SK-N-SH treated with all-trans-retinoic acid at 6 μM for 48 hours (cell line): ENCODE measurements at regions not wholly inside any gene's neighbourhood (a gene's known extent, or its start where the extent isn't known, plus 50 kb on each side); places are given as distances from the start of the nearest gene placed in this dataset.

ENCODE experiments used
- ATAC-seq: fragments of 200-7000 bp; cut with Tn5 transposase; 3 replicates; pipeline ENCODE4 v1.9.1; 2020; ENCODE audit warnings: mild to moderate bottlenecking, moderate library complexity
- ARNTL ChIP-seq: fragments of 450-650 bp; formaldehyde crosslinking; IDR thresholded peaks from 2 replicates; pipeline ENCODE4 v1.5.0; 2020; ENCODE audit warnings: low read depth, mild to moderate bottlenecking, moderate library complexity, borderline replicate concordance
- BACH2 ChIP-seq: fragments of 250-450 bp; sonication (Bioruptor Pico); IDR thresholded peaks from 2 replicates; pipeline ENCODE4 v1.9.0; 2021; ENCODE audit warnings: mild to moderate bottlenecking, borderline replicate concordance
- CREB5 ChIP-seq: fragments of 250-450 bp; sonication (Bioruptor Pico); IDR thresholded peaks from 2 replicates; pipeline ENCODE4 v1.5.1; 2020; ENCODE audit warnings: low read depth, mild to moderate bottlenecking, moderate library complexity
- CSDC2 ChIP-seq: fragments of 250-450 bp; sonication (Bioruptor Pico); IDR thresholded peaks from 2 replicates; pipeline ENCODE4 v1.5.0; 2020; ENCODE audit warnings: mild to moderate bottlenecking, moderate library complexity
- CSRNP3 ChIP-seq: fragments of 250-450 bp; sonication (Bioruptor Pico); IDR thresholded peaks from 2 replicates; pipeline ENCODE4 v1.5.1; 2021; ENCODE audit warnings: mild to moderate bottlenecking, moderate library complexity
- ESRRG ChIP-seq: fragments of 250-450 bp; sonication (Bioruptor Pico); IDR thresholded peaks from 2 replicates; pipeline ENCODE4 v1.6.1; 2021; ENCODE audit warnings: mild to moderate bottlenecking
- GLIS3 ChIP-seq: fragments of 250-450 bp; sonication (Bioruptor Pico); IDR thresholded peaks from 2 replicates; pipeline ENCODE4 v1.5.0; 2020; ENCODE audit warnings: mild to moderate bottlenecking, moderate library complexity
- ISL1 ChIP-seq: fragments of 250-450 bp; sonication (Bioruptor Pico); IDR thresholded peaks from 2 replicates; pipeline ENCODE4 v2.1.2; 2022; ENCODE audit warnings: mild to moderate bottlenecking, moderate library complexity
- PATZ1 ChIP-seq: fragments of 250-450 bp; sonication (Bioruptor Pico); IDR thresholded peaks from 2 replicates; pipeline ENCODE4 v1.8.0; 2020; ENCODE audit warnings: mild to moderate bottlenecking, moderate library complexity, borderline replicate concordance
- RARB ChIP-seq: fragments of 250-450 bp; sonication (Bioruptor Pico); IDR thresholded peaks from 2 replicates; pipeline ENCODE4 v1.8.0; 2021; ENCODE audit warnings: mild to moderate bottlenecking, moderate library complexity
- SNAI2 ChIP-seq: fragments of 250-450 bp; sonication (Bioruptor Pico); IDR thresholded peaks from 2 replicates; pipeline ENCODE4 v1.5.0; 2020; ENCODE audit warnings: mild to moderate bottlenecking, moderate library complexity
- TCF4 ChIP-seq: fragments of 250-450 bp; sonication (Bioruptor Pico); IDR thresholded peaks from 2 replicates; pipeline ENCODE4 v1.8.0; 2021; ENCODE audit warnings: mild to moderate bottlenecking, moderate library complexity, borderline replicate concordance
- TOX ChIP-seq: fragments of 250-450 bp; sonication (Bioruptor Pico); IDR thresholded peaks from 2 replicates; pipeline ENCODE4 v1.8.0; 2021; ENCODE audit warnings: mild to moderate bottlenecking, moderate library complexity, borderline replicate concordance
- TSHZ2 ChIP-seq: fragments of 250-450 bp; sonication (Bioruptor Pico); IDR thresholded peaks from 2 replicates; pipeline ENCODE4 v1.5.0; 2020; ENCODE audit warnings: mild to moderate bottlenecking, moderate library complexity
- ZC3H10 ChIP-seq: fragments of 250-450 bp; sonication (Bioruptor Pico); IDR thresholded peaks from 2 replicates; pipeline ENCODE4 v1.5.1; 2021; ENCODE audit warnings: mild to moderate bottlenecking, moderate library complexity
- ZFP3 ChIP-seq: fragments of 250-450 bp; sonication (Bioruptor Pico); IDR thresholded peaks from 2 replicates; pipeline ENCODE4 v1.5.0; 2020; ENCODE audit warnings: mild to moderate bottlenecking, moderate library complexity
- ZFP30 ChIP-seq: fragments of 450-650 bp; formaldehyde crosslinking; IDR thresholded peaks from 2 replicates; pipeline ENCODE4 v1.5.0; 2022; ENCODE audit warnings: mild to moderate bottlenecking, moderate library complexity
- ZNF565 ChIP-seq: fragments of 450-650 bp; formaldehyde crosslinking; conservative IDR thresholded peaks from 2 replicates; pipeline ENCODE4 v1.5.0; 2020; ENCODE audit warnings: low read depth, mild to moderate bottlenecking, moderate library complexity
- ZNF70 ChIP-seq: fragments of 450-650 bp; formaldehyde crosslinking; IDR thresholded peaks from 2 replicates; pipeline ENCODE4 v1.5.0; 2020; ENCODE audit warnings: mild to moderate bottlenecking, moderate library complexity
- ZNF8 ChIP-seq: fragments of 450-650 bp; formaldehyde crosslinking; IDR thresholded peaks from 2 replicates; pipeline ENCODE4 v1.5.0; 2020; ENCODE audit warnings: mild to moderate bottlenecking, moderate library complexity

- no peak for ATAC-seq
- TF ChIP-seq ZNF565 (CRISPR knock-in tag) (no peak), ZFP3 (CRISPR knock-in tag) (no peak), ZNF70 (CRISPR knock-in tag) (no peak), ESRRG (CRISPR knock-in tag) (no peak), PATZ1 (CRISPR knock-in tag) (no peak), TOX (no peak), ARNTL (no peak), SNAI2 (CRISPR knock-in tag) (no peak)
Observed at GRCh38 chrX:99308302-99308701, 1101.8 kb downstream of the PCDH19 start.

- ATAC-seq: no peak
- TF ChIP-seq CSDC2 (CRISPR knock-in tag) (no peak), ISL1 (CRISPR knock-in tag) (no peak), ZC3H10 (CRISPR knock-in tag) (no peak), ZNF70 (CRISPR knock-in tag) (no peak), ZNF8 (no peak), BACH2 (CRISPR knock-in tag) (no peak), TOX (no peak), ARNTL (no peak), TSHZ2 (CRISPR knock-in tag) (no peak), CSRNP3 (CRISPR knock-in tag) (no peak), ZFP30 (CRISPR knock-in tag) (no peak), GLIS3 (CRISPR knock-in tag) (no peak)
- TF ChIP-seq, all 23 proteins: peak for 0
Observed at GRCh38 chrX:99305573-99305972, 1104.5 kb downstream of the PCDH19 start.

GRCh38 chrX:99301990-99302389 is 1108.1 kb downstream of the PCDH19 start:
- ATAC-seq: peak; percentile 79; the same call in 2 of the 3 replicates
- TF ChIP-seq ZFP3 (CRISPR knock-in tag) (no peak), CSDC2 (CRISPR knock-in tag) (no peak), ARNTL (no peak), TCF4 (CRISPR knock-in tag) (no peak), TOX (no peak), CREB5 (CRISPR knock-in tag) (no peak), RARB (CRISPR knock-in tag) (no peak), BACH2 (CRISPR knock-in tag) (no peak), ESRRG (CRISPR knock-in tag) (no peak), PATZ1 (CRISPR knock-in tag) (no peak), ZNF565 (CRISPR knock-in tag) (no peak), SNAI2 (CRISPR knock-in tag) (no peak), ISL1 (CRISPR knock-in tag) (no peak), GLIS3 (CRISPR knock-in tag) (no peak), ZNF8 (no peak)
- TF ChIP-seq, all 23 proteins: peak for 0
